ENCODE measurements at regions not wholly inside any gene's neighbourhood (a gene's known extent, or its start where the extent isn't known, plus 50 kb on each side); places are given as distances from the start of the nearest gene placed in this dataset.

DNA sequence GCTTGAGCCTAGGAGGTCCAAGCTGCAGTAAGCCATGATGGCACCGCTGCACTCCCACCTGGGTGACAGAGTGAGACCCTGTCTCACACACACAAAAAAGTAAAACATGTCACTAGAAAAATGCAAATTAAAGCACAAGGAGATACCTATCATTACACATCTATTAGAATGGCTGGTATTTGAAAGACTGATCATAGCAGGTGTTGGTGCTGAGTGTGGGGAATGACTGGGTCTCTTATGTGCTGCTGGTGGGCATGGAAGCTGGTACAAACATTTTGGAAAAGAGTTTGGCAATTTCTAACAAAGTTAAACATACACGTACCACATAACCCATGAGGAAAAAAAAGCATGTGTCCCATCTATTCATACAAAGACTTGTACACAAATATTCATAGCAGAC, 142.1 kb upstream of the ZBTB40 start:
- Histone ChIP-seq H3K14ac (ENCODE audit: insufficient read length) (no peak overlapping the region), H3K18ac (ENCODE audit: extremely low read depth, low read length) (no peak overlapping the region), H3K4me1 (replicated peaks in 1 of 4; ENCODE audit: control insufficient read depth in 3 of 4, insufficient read depth in 4 of 4, low read length in 3 of 4) (no peaks in the 10 kb centered on the region), H3K23me2 (ENCODE audit: low read depth, low read length) (no peaks in the 10 kb centered on the region), H4K5ac (ENCODE audit: insufficient read length, low read depth, low read length) (no peak overlapping the region), H3K56ac (replicated peaks; ENCODE audit: insufficient read length, low read depth, low read length) (no peak overlapping the region), H3K4ac (replicated peaks; ENCODE audit: insufficient read length, low read depth, low read length) (no peak overlapping the region), H2BK120ac (replicated peaks; ENCODE audit: low read depth, low read length) (no peak overlapping the region), H2BK20ac (ENCODE audit: low read length) (no peak overlapping the region), H3K27me3 (replicated peaks in 1 of 4; ENCODE audit: control insufficient read depth in 3 of 4, extremely low read depth in 1 of 4, insufficient read depth in 3 of 4, low read length in 3 of 4) (no peaks in the 10 kb centered on the region; a peak in 1 of 7 replicates), H4K20me1 (replicated peaks in 1 of 2; ENCODE audit: control insufficient read depth in 1 of 2, insufficient read depth in 2 of 2, low read length in 2 of 2) (no peaks in the 10 kb centered on the region), H3K27ac (ENCODE audit: low read depth, low read length) (no peak overlapping the region), H3K79me2 (ENCODE audit: control insufficient read depth in 1 of 2, insufficient read depth in 2 of 2, low read length in 2 of 2) (no peaks in the 10 kb centered on the region), H2BK12ac (ENCODE audit: low read depth, low read length) (no peak overlapping the region), H4K91ac (replicated peaks; ENCODE audit: insufficient read length, low read length) (no peak overlapping the region), H3K9me3 (ENCODE audit: insufficient read depth in 2 of 2, low read depth in 1 of 2, low read length in 1 of 2) (peaks cover 0 to 3% of the 10 kb centered on the region in 2 experiments; a peak in 2 of 4 replicates), H4K8ac (ENCODE audit: extremely low read depth, insufficient read depth, low read length) (no peak overlapping the region), H3K9ac (replicated peaks in 1 of 4; ENCODE audit: extremely low read depth in 1 of 4, low read depth in 3 of 4, low read length in 3 of 4) (no peak overlapping the region), H3K4me2 (ENCODE audit: insufficient read depth in 1 of 2, low read depth in 2 of 2, low read length in 2 of 2) (no peak overlapping the region), H2AFZ (ENCODE audit: low read length) (no peak overlapping the region), H2BK5ac (ENCODE audit: low read depth, low read length) (no peak overlapping the region), H3K23ac (ENCODE audit: insufficient read length) (no peak overlapping the region), H3K79me1 (ENCODE audit: low read depth, low read length) (no peaks in the 10 kb centered on the region), H2AK5ac (ENCODE audit: low read depth, low read length) (no peak overlapping the region), H2BK15ac (ENCODE audit: low read length) (no peak overlapping the region), H3K4me3 (ENCODE audit: extremely low read depth in 1 of 4, insufficient read depth in 2 of 4, low read depth in 3 of 4, low read length in 4 of 4) (no peak overlapping the region), H3K36me3 (ENCODE audit: control insufficient read depth in 2 of 4, insufficient read depth in 4 of 4, low read length in 3 of 4) (no peaks in the 10 kb centered on the region)
- POLR2A ChIA-PET (ENCODE audit: partially characterized antibody): interaction anchor here (0.6 kb wide), 2 partner anchors 113 to 527 kb away, joined by 3 read pairs; partner anchors contain the start of gene USP48
- no peak for DNase-seq (ENCODE audit: low read depth in 1 of 2, low spot score in 2 of 2)
- TF ChIP-seq, protein P1, sequence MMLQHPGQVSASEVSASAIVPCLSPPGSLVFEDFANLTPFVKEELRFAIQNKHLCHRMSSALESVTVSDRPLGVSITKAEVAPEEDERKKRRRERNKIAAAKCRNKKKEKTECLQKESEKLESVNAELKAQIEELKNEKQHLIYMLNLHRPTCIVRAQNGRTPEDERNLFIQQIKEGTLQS (IDR thresholded peaks at IDR 0.05; ENCODE audit: insufficient read depth, low read depth, low read length): no peak
- TF ChIP-seq POU5F1 (IDR thresholded peaks at IDR 0.05; ENCODE audit: low read depth, low read length) (no peak), TBP (IDR thresholded peaks at IDR 0.05; ENCODE audit: low read depth, low read length) (no peak), E2F6 (IDR thresholded peaks at IDR 0.05) (no peak), KDM5A (IDR thresholded peaks at IDR 0.05; ENCODE audit: low read length) (no peak)
- CTCF ChIA-PET (ENCODE audit: partially characterized antibody): interaction anchor here (0.6 to 1.8 kb wide), 5 partner anchors 11 to 181 kb away, joined by 3 to 5 read pairs (median 3); no protein-coding TSS in a partner anchor
- FAIRE-seq: no peak
- 94% methylated on average over 2 of the region's 2 CpGs; no CpG with 5 or more reads in 1 of the 2 experiments for WGBS, 2 experiments (ENCODE audit: extremely low coverage in 1 of 2, insufficient coverage in 1 of 2, insufficient read length in 1 of 2, insufficient replicate concordance in 2 of 2, low coverage in 1 of 2, low lambda C conversion rate in 2 of 2, missing lambda C conversion rate in 1 of 2)

All from H1 (cell line).